ENCODE measurements at regions not wholly inside any gene's neighbourhood (a gene's known extent, or its start where the extent isn't known, plus 50 kb on each side); places are given as distances from the start of the nearest gene placed in this dataset.

DNA sequence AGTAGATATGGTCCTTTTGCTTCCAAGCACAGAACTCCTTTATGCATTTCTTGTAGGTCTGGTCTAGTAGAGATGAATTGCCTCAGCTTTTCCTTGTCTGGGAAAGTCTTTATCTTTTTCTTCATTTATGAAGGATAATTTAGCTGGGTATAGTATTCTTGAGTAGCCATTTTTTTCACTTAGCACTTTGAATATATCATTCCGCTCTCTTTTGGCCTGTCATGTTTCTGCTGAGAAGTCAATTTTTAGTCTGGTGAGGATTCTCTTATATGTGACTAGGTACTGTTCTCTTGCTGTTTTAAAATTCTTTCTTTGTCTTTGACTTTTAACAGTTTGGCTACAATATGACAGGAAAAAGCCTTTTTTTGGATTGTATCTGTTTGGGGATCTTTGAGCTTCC lies 68.6 kb upstream of the IMMP2L start:
- DNase-seq (ENCODE audit: low read depth): no peak
- TF ChIP-seq, protein P1, sequence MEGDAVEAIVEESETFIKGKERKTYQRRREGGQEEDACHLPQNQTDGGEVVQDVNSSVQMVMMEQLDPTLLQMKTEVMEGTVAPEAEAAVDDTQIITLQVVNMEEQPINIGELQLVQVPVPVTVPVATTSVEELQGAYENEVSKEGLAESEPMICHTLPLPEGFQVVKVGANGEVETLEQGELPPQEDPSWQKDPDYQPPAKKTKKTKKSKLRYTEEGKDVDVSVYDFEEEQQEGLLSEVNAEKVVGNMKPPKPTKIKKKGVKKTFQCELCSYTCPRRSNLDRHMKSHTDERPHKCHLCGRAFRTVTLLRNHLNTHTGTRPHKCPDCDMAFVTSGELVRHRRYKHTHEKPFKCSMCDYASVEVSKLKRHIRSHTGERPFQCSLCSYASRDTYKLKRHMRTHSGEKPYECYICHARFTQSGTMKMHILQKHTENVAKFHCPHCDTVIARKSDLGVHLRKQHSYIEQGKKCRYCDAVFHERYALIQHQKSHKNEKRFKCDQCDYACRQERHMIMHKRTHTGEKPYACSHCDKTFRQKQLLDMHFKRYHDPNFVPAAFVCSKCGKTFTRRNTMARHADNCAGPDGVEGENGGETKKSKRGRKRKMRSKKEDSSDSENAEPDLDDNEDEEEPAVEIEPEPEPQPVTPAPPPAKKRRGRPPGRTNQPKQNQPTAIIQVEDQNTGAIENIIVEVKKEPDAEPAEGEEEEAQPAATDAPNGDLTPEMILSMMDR (conservative IDR thresholded peaks at IDR 0.05; ENCODE audit: low read length): no peak
- no peak overlapping the region for H3K4me3 ChIP-seq (ENCODE audit: low read length)

GRCh38 chr7:111622084-111622483 lies 59.8 kb upstream of the IMMP2L start:
- DNase-seq (ENCODE audit: low read depth): no peak

More at GRCh38 chr7:111622084-111622483, 59.8 kb upstream of the IMMP2L start:
- no peak overlapping the region for H3K4me3 ChIP-seq (ENCODE audit: low read length)
- TF ChIP-seq, protein P1 (conservative IDR thresholded peaks at IDR 0.05; ENCODE audit: low read length): no peak

Measured in AG10803 (cell line).